Stomach (tissue), 8 donors: ENCODE measurements at regions not wholly inside any gene's neighbourhood (a gene's known extent, or its start where the extent isn't known, plus 50 kb on each side); places are given as distances from the start of the nearest gene placed in this dataset.
A peak's percentile ranks its signal among the peaks of the same experiment; 100 is the strongest.

Experiments used
- DNase-seq, 2 donors: peaks; one replicate each; pipeline versions ENCODE4 v3.0.0 to v3.0.0-alpha.2; 2013 to 2019
- H3K27ac ChIP-seq, 5 donors: fragments of 200-600 bp in 4 of 5; sonication (generic) in 4 of 5; one replicate each; pipeline ENCODE4 v1.5.1; 2013 to 2019; ENCODE audit warnings: mild to moderate bottlenecking in 1 of 5, moderate library complexity in 1 of 5
- H3K27me3 ChIP-seq, 3 donors: fragments of 200-600 bp; sonication (generic); one replicate each; pipeline ENCODE4 v1.5.1; 2017 to 2019; ENCODE audit warnings: mixed run types in 1 of 3
- H3K36me3 ChIP-seq, 4 donors: fragments of 200-600 bp; sonication (generic); 1 replicate in 3 of 4; 2 replicates in 1 of 4; pipeline ENCODE4 v1.5.1; 2016 to 2019
- H3K4me1 ChIP-seq, 4 donors: fragments of 200-600 bp; sonication (generic); one replicate each; pipeline ENCODE4 v1.5.1; 2016 to 2019
- H3K4me3 ChIP-seq, 4 donors: fragments of 200-600 bp; sonication (generic) in 3 of 4; one replicate each; pipeline ENCODE4 v1.5.1; 2016 to 2019; ENCODE audit warnings: mild to moderate bottlenecking in 1 of 4
- H3K9me3 ChIP-seq, 4 donors: fragments of 200-600 bp; sonication (generic); one replicate each; pipeline ENCODE4 v1.5.1; 2016 to 2019
- EP300 ChIP-seq: sonication (generic); formaldehyde crosslinking; IDR thresholded peaks from one replicate; pipeline ENCODE4 v1.6.1; 2017; ENCODE audit warnings: antibody characterized with exemption
- POLR2A ChIP-seq, 4 donors: fragments of 450-650 bp; IDR thresholded peaks; one replicate each; pipeline ENCODE4 v1.6.1; 2016; ENCODE audit warnings: antibody characterized with exemption in 4 of 4, control low read depth in 2 of 4, mild to moderate bottlenecking in 1 of 4, moderate library complexity in 1 of 4
- POLR2AphosphoS5 ChIP-seq, 3 donors: sonication (generic); formaldehyde crosslinking; IDR thresholded peaks; one replicate each; pipeline ENCODE4 v1.6.1; 2016; ENCODE audit warnings: antibody characterized with exemption in 3 of 3
- WGBS, 5 donors: extraction: QIAGEN DNeasy Blood & Tissue Kit in 3 of 5; methylation state at CpG; one replicate each; pipeline versions ENCODE4 v1.1.5 to v1.1.7; 2013 to 2018; 5-methylcytosine and 5-hydroxymethylcytosine counted together
- intact Hi-C: fragments of 100-400 bp; cut with DNase I; formaldehyde crosslinking; loops from one replicate; pipeline ENCODE4 v1.15.1; 2023; ENCODE audit warnings: low total_unique reads
- TF ChIP-seq, protein P1 (sequence below), 7 experiments: fragments of 450-650 bp in 4 of 7; fragments of 200-600 bp in 3 of 7; sonication (generic) in 3 of 7; IDR thresholded peaks; one replicate each; pipeline ENCODE4 v1.5.1; 2016 to 2019; ENCODE audit warnings: antibody characterized with exemption in 7 of 7, control low read depth in 2 of 7, mild to moderate bottlenecking in 1 of 7
- donor health status: healthy with polysubstance abuse.
- donor health status: Bipolar disorder and iron deficiency.
- donor health status: healthy.

- no peaks in the 10 kb centered on the region for H3K27me3 ChIP-seq
- intact Hi-C loops, result no loop called here
- 41 to 63% (median 50%) methylated on average over 5 of the region's 5 CpGs for WGBS, 5 donors
- TF ChIP-seq EP300, result no peak
- DNase-seq, result peak in 1 of 2 donors; percentile 33
- no peaks in the 10 kb centered on the region for H3K36me3 ChIP-seq
- H3K27ac ChIP-seq, result peak overlapping the region in 1 of 5 donors; percentile 12
- H3K4me3 ChIP-seq, result no peak overlapping the region
- H3K9me3 ChIP-seq, result no peaks in the 10 kb centered on the region
- peaks cover 0 to 5% (median 0%) of the 10 kb centered on the region in 4 donors for H3K4me1 ChIP-seq
Measured at GRCh38 chr2:188813857-188814256, 160.3 kb upstream of the COL3A1 start.

DNA sequence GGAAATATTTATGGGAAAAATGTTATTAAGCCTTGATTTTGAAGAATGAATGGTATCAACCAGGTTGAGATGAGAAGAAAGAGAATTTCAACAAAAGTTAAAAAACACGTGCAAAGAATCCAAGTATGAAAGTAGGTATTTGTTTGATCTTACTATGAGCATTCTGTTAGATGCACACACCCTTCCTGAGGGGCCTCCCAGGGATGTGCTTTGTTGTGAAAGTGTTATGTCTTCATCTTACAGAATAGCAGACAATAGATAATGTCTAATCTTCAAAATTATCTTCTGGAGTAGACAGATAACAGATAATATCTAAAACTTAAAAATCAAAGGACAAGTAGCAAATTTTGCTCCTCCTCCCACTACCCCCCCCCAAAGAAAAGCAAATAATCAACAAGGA, 155.2 kb upstream of the COL3A1 start:
- Histone ChIP-seq H3K9me3 (peaks cover 0 to 8% (median 3%) of the 10 kb centered on the region in 4 donors), H3K36me3 (no peaks in the 10 kb centered on the region), H3K27me3 (no peaks in the 10 kb centered on the region), H3K4me3 (no peak overlapping the region), H3K27ac (no peak overlapping the region), H3K4me1 (no peaks in the 10 kb centered on the region)
- TF ChIP-seq, protein P1, sequence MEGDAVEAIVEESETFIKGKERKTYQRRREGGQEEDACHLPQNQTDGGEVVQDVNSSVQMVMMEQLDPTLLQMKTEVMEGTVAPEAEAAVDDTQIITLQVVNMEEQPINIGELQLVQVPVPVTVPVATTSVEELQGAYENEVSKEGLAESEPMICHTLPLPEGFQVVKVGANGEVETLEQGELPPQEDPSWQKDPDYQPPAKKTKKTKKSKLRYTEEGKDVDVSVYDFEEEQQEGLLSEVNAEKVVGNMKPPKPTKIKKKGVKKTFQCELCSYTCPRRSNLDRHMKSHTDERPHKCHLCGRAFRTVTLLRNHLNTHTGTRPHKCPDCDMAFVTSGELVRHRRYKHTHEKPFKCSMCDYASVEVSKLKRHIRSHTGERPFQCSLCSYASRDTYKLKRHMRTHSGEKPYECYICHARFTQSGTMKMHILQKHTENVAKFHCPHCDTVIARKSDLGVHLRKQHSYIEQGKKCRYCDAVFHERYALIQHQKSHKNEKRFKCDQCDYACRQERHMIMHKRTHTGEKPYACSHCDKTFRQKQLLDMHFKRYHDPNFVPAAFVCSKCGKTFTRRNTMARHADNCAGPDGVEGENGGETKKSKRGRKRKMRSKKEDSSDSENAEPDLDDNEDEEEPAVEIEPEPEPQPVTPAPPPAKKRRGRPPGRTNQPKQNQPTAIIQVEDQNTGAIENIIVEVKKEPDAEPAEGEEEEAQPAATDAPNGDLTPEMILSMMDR (IDR thresholded peaks at IDR 0.05), result no peak
- TF ChIP-seq EP300 (no peak), POLR2A (IDR thresholded peaks at IDR 0.05) (no peak), POLR2AphosphoS5 (IDR thresholded peaks at IDR 0.05) (no peak)
- intact Hi-C loops, result no loop called here
- DNase-seq, result no peak
- WGBS, 5 donors, result 47 to 68% (median 56%) methylated on average over 1 of the region's 1 CpG

- no peaks in the 10 kb centered on the region for H3K4me1 ChIP-seq
- H3K27ac ChIP-seq, result no peak overlapping the region
- TF ChIP-seq, protein P1 (IDR thresholded peaks at IDR 0.05), result no peak
- no peak for TF ChIP-seq POLR2AphosphoS5 (IDR thresholded peaks at IDR 0.05)
- no peak for TF ChIP-seq EP300
- TF ChIP-seq POLR2A (IDR thresholded peaks at IDR 0.05), result no peak
- intact Hi-C loops, result no loop called here
- H3K27me3 ChIP-seq, result no peaks in the 10 kb centered on the region
- 16 to 41% (median 37%) methylated on average over 3 of the region's 3 CpGs for WGBS, 5 donors
- H3K36me3 ChIP-seq, result no peaks in the 10 kb centered on the region
- DNase-seq, result no peak
- H3K4me3 ChIP-seq, result no peak overlapping the region
- peaks cover 0 to 8% (median 3%) of the 10 kb centered on the region in 4 donors for H3K9me3 ChIP-seq
Measured at GRCh38 chr2:188819792-188820191, 154.4 kb upstream of the COL3A1 start.

- TF ChIP-seq POLR2A (IDR thresholded peaks at IDR 0.05) (no peak), POLR2AphosphoS5 (IDR thresholded peaks at IDR 0.05) (no peak), EP300 (no peak)
- TF ChIP-seq, protein P1 (IDR thresholded peaks at IDR 0.05), result no peak
- H3K27ac ChIP-seq, result no peak overlapping the region
- H3K4me3 ChIP-seq, result no peak overlapping the region
- H3K36me3 ChIP-seq, result no peaks in the 10 kb centered on the region
- peaks cover 0 to 8% (median 3%) of the 10 kb centered on the region in 4 donors for H3K9me3 ChIP-seq
- H3K27me3 ChIP-seq, result no peaks in the 10 kb centered on the region
- intact Hi-C loops, result no loop called here
- no peak for DNase-seq
- WGBS, 5 donors, result 79 to 89% (median 84%) methylated on average over 2 of the region's 2 CpGs
- no peaks in the 10 kb centered on the region for H3K4me1 ChIP-seq
Measured at GRCh38 chr2:188820576-188820975, 153.6 kb upstream of the COL3A1 start.

GRCh38 chr2:188824125-188824524, 150.0 kb upstream of the COL3A1 start:
- H3K27ac ChIP-seq, result no peak overlapping the region
- TF ChIP-seq, protein P1 (IDR thresholded peaks at IDR 0.05), result no peak
- no peak for TF ChIP-seq POLR2AphosphoS5 (IDR thresholded peaks at IDR 0.05)
- no peak for TF ChIP-seq EP300
- TF ChIP-seq POLR2A (IDR thresholded peaks at IDR 0.05), result no peak

More at GRCh38 chr2:188824125-188824524, 150.0 kb upstream of the COL3A1 start:
- Histone ChIP-seq H3K36me3 (no peaks in the 10 kb centered on the region), H3K4me3 (no peak overlapping the region), H3K9me3 (peaks cover 0 to 8% (median 3%) of the 10 kb centered on the region in 4 donors), H3K27me3 (no peaks in the 10 kb centered on the region), H3K4me1 (no peaks in the 10 kb centered on the region)
- 41 to 65% (median 44%) methylated on average over 2 of the region's 2 CpGs for WGBS, 5 donors
- no peak for DNase-seq
- intact Hi-C loops, result no loop called here
